K562 (cell line): ENCODE measurements at regions not wholly inside any gene's neighbourhood (a gene's known extent, or its start where the extent isn't known, plus 50 kb on each side); places are given as distances from the start of the nearest gene placed in this dataset.
A peak's percentile ranks its signal among the peaks of the same experiment; 100 is the strongest.

Source experiments
- BCL6 ChIP-seq: fragments of 250-450 bp; sonication (Bioruptor Pico); IDR thresholded peaks from 2 replicates; pipeline ENCODE4 v1.4.0; 2020
- BCOR ChIP-seq: fragments of 450-650 bp; IDR thresholded peaks from 2 replicates; pipeline ENCODE4 v1.6.1; 2016
- CEBPG ChIP-seq, 3 experiments: fragments of 200-800 bp in 1 of 3; sonication (Bioruptor generic) in 1 of 3; sonication (generic) in 1 of 3; formaldehyde crosslinking in 1 of 3; IDR thresholded peaks in 2 of 3; conservative IDR thresholded peaks in 1 of 3; 2 replicates each; pipeline versions ENCODE4 v1.6.1 to v1.8.0; 2016 to 2022; ENCODE audit warnings: missing compliant biosample characterization in 2 of 3, missing genetic modification characterization in 2 of 3, mild to moderate bottlenecking in 1 of 3, missing genetic modification reagents in 1 of 3
- CTCF ChIP-seq, 3 experiments: IDR thresholded peaks in 2 of 3; conservative IDR thresholded peaks in 1 of 3; 2 replicates each; pipeline ENCODE4 v1.5.1; 2011 to 2012; ENCODE audit warnings: low read length in 3 of 3, mild to moderate bottlenecking in 3 of 3, control low read depth in 2 of 3, improper control_type of control experiment in 1 of 3, inconsistent platforms in 1 of 3, low read depth in 1 of 3, mixed read lengths in 1 of 3, moderate library complexity in 1 of 3; ENCODE audit not compliant: insufficient read depth in 2 of 3
- EZH2 ChIP-seq: IDR thresholded peaks from 2 replicates; pipeline ENCODE4 v1.6.1; 2012; ENCODE audit warnings: low read depth, mild to moderate bottlenecking, inconsistent platforms, low read length, borderline replicate concordance
- JUND ChIP-seq, 2 experiments: IDR thresholded peaks; 2 replicates in 1 of 2; 3 replicates in 1 of 2; pipeline ENCODE4 v1.6.1; 2011; ENCODE audit warnings: borderline replicate concordance in 2 of 2, low read depth in 2 of 2, low read length in 2 of 2, improper control_type of control experiment in 1 of 2, missing biosample characterization in 1 of 2, missing genetic modification characterization in 1 of 2, missing genetic modification reagents in 1 of 2
- NCOR1 ChIP-seq: fragments of 450-650 bp; IDR thresholded peaks from 2 replicates; pipeline ENCODE4 v1.6.1; 2016; ENCODE audit warnings: mild to moderate bottlenecking, moderate library complexity
- POLR2B ChIP-seq: fragments of 450-650 bp; IDR thresholded peaks from 2 replicates; pipeline ENCODE4 v1.6.1; 2018; ENCODE audit warnings: low read depth; ENCODE audit not compliant: partially characterized antibody
- PTTG1 ChIP-seq: fragments of 450-650 bp; IDR thresholded peaks from 2 replicates; pipeline ENCODE4 v1.6.1; 2016; ENCODE audit warnings: low read depth, mild to moderate bottlenecking, missing genetic modification characterization, missing compliant biosample characterization
- REST ChIP-seq, 2 experiments: fragments of 450-650 bp; formaldehyde crosslinking in 1 of 2; IDR thresholded peaks; 2 replicates each; pipeline versions ENCODE4 v1.4.0 to v1.6.1; 2014 to 2020; ENCODE audit warnings: mild to moderate bottlenecking in 2 of 2, borderline replicate concordance in 1 of 2, low read depth in 1 of 2
- SMC3 ChIP-seq: conservative IDR thresholded peaks from 2 replicates; pipeline ENCODE4 v1.6.1; 2011; ENCODE audit warnings: low read depth, low read length, improper control_type of control experiment; ENCODE audit not compliant: insufficient read depth
- TF ChIP-seq, protein P1 (sequence below): fragments of 250-450 bp; sonication (Bioruptor Pico); IDR thresholded peaks from 2 replicates; pipeline ENCODE4 v1.9.0; 2021; ENCODE audit warnings: mild to moderate bottlenecking

DNA sequence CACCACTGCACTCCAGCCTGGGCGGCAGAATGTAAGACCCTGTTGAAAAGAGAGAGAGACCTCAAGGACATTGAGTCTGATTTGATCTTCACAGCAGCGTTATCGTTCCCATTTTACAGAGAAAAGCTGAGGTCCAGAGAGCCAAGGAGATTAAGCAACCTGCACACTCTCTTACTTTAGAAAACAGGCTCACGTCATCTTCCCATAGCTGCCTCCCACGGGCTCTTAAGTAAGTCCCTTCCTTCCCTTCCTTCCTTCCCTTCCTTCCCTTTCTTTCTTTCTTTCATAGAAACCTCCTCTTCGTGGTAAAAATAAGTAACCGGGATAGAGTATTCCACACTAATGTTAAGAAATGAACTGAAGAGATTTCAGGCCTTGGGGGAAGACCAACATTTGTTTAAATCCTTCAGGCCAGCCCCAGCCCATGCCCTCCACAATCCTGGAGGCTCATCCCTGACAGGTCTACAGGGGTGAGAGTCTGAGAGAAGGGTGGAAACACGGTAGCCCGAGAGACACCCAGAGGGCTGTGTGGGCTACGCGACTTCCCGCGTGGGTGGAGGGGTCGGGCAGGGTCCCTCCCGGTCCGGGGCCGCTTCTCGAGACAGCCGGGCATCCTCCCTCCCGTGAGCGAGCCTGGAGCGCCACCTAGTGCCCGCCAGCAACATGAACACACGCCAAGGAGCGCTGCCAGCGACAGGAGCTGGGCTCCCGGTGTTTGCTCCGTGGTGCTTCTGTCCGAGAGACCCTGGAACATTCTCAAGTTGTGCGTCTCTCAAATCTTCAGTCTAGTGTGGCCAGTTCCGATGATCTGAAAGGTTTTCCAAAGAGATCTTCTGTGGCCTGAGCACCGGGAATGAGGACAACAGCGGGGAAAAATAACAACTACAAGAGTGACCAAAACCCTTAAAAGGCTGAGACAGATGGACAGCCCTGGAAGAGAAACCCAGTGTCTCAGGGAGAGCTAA is 160.3 kb downstream of the INO80D start (continued):
- peak; percentile 58; the same call in 1 of the 2 replicates for TF ChIP-seq REST (IDR thresholded peaks at IDR 0.05; ENCODE audit: borderline replicate concordance)
- TF ChIP-seq REST (CRISPR knock-in tag; IDR thresholded peaks at IDR 0.05; ENCODE audit: low read depth), result no peak
- TF ChIP-seq PTTG1 (tag), result no peak
- 0 out of 2 replicates have a peak, but pooled peaks have one; percentile 5 for TF ChIP-seq JUND (IDR thresholded peaks at IDR 0.05; ENCODE audit: borderline replicate concordance, low read depth, low read length)
- TF ChIP-seq JUND (tag; IDR thresholded peaks at IDR 0.05; ENCODE audit: borderline replicate concordance, low read depth, low read length), result no peak
- peak; percentile 75 to 85 (median 80) for TF ChIP-seq CTCF (IDR thresholded peaks at IDR 0.05 in 2 of 3, conservative IDR thresholded peaks at IDR 0.05 in 1 of 3; ENCODE audit: insufficient read depth in 2 of 3, low read depth in 1 of 3, low read length in 3 of 3)
- no peak for TF ChIP-seq CEBPG (CRISPR knock-in tag; IDR thresholded peaks at IDR 0.05)
- TF ChIP-seq CEBPG (tag; conservative IDR thresholded peaks at IDR 0.05 in 1 of 2, IDR thresholded peaks at IDR 0.05 in 1 of 2), result peak in 1 of 2 experiments; percentile 38; a peak in 1 of 4 replicates
- TF ChIP-seq SMC3, result peak; percentile 67; the same call in 1 of the 2 replicates
- no peak for TF ChIP-seq BCOR
- TF ChIP-seq NCOR1, result no peak
- TF ChIP-seq POLR2B, result no peak
- TF ChIP-seq, protein P1, sequence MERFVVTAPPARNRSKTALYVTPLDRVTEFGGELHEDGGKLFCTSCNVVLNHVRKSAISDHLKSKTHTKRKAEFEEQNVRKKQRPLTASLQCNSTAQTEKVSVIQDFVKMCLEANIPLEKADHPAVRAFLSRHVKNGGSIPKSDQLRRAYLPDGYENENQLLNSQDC (CRISPR knock-in tag), result no peak
- no peak for TF ChIP-seq EZH2
- no peak for TF ChIP-seq BCL6
